SK-N-SH treated with all-trans-retinoic acid at 6 μM for 48 hours (cell line): ENCODE measurements at regions not wholly inside any gene's neighbourhood (a gene's known extent, or its start where the extent isn't known, plus 50 kb on each side); places are given as distances from the start of the nearest gene placed in this dataset.

Source experiments
- ARNTL ChIP-seq: fragments of 450-650 bp; formaldehyde crosslinking; IDR thresholded peaks from 2 replicates; pipeline ENCODE4 v1.5.0; 2020; ENCODE audit warnings: low read depth, mild to moderate bottlenecking, moderate library complexity, borderline replicate concordance
- CSDC2 ChIP-seq: fragments of 250-450 bp; sonication (Bioruptor Pico); IDR thresholded peaks from 2 replicates; pipeline ENCODE4 v1.5.0; 2020; ENCODE audit warnings: mild to moderate bottlenecking, moderate library complexity
- CSRNP3 ChIP-seq: fragments of 250-450 bp; sonication (Bioruptor Pico); IDR thresholded peaks from 2 replicates; pipeline ENCODE4 v1.5.1; 2021; ENCODE audit warnings: mild to moderate bottlenecking, moderate library complexity
- ESRRG ChIP-seq: fragments of 250-450 bp; sonication (Bioruptor Pico); IDR thresholded peaks from 2 replicates; pipeline ENCODE4 v1.6.1; 2021; ENCODE audit warnings: mild to moderate bottlenecking
- OSR1 ChIP-seq: fragments of 250-450 bp; sonication (Bioruptor Pico); IDR thresholded peaks from 2 replicates; pipeline ENCODE4 v1.8.0; 2022; ENCODE audit warnings: moderate library complexity, mild to moderate bottlenecking, inconsistent platforms
- PPARA ChIP-seq: fragments of 250-450 bp; sonication (Bioruptor Pico); IDR thresholded peaks from 2 replicates; pipeline ENCODE4 v1.5.0; 2020; ENCODE audit warnings: mild to moderate bottlenecking, borderline replicate concordance
- RARB ChIP-seq: fragments of 250-450 bp; sonication (Bioruptor Pico); IDR thresholded peaks from 2 replicates; pipeline ENCODE4 v1.8.0; 2021; ENCODE audit warnings: mild to moderate bottlenecking, moderate library complexity
- ZC3H10 ChIP-seq: fragments of 250-450 bp; sonication (Bioruptor Pico); IDR thresholded peaks from 2 replicates; pipeline ENCODE4 v1.5.1; 2021; ENCODE audit warnings: mild to moderate bottlenecking, moderate library complexity
- ZFP3 ChIP-seq: fragments of 250-450 bp; sonication (Bioruptor Pico); IDR thresholded peaks from 2 replicates; pipeline ENCODE4 v1.5.0; 2020; ENCODE audit warnings: mild to moderate bottlenecking, moderate library complexity
- ZNF565 ChIP-seq: fragments of 450-650 bp; formaldehyde crosslinking; conservative IDR thresholded peaks from 2 replicates; pipeline ENCODE4 v1.5.0; 2020; ENCODE audit warnings: low read depth, mild to moderate bottlenecking, moderate library complexity
- ZNF70 ChIP-seq: fragments of 450-650 bp; formaldehyde crosslinking; IDR thresholded peaks from 2 replicates; pipeline ENCODE4 v1.5.0; 2020; ENCODE audit warnings: mild to moderate bottlenecking, moderate library complexity
- ZNF8 ChIP-seq: fragments of 450-650 bp; formaldehyde crosslinking; IDR thresholded peaks from 2 replicates; pipeline ENCODE4 v1.5.0; 2020; ENCODE audit warnings: mild to moderate bottlenecking, moderate library complexity
- TF ChIP-seq, protein P1 (sequence below): fragments of 250-450 bp; sonication (Bioruptor Pico); IDR thresholded peaks from 2 replicates; pipeline ENCODE4 v1.5.1; 2020; ENCODE audit warnings: low read depth, mild to moderate bottlenecking, moderate library complexity
- TF ChIP-seq, protein P2 (sequence below): fragments of 250-450 bp; sonication (Bioruptor Pico); IDR thresholded peaks from 2 replicates; pipeline ENCODE4 v1.8.0; 2020; ENCODE audit warnings: mild to moderate bottlenecking, moderate library complexity, borderline replicate concordance

GRCh38 chr16:87201790-87202189 lies 115.4 kb downstream of the C16orf95 start:
- TF ChIP-seq OSR1 (CRISPR knock-in tag) (no peak), ZNF565 (no peak), CSRNP3 (CRISPR knock-in tag) (no peak), ESRRG (CRISPR knock-in tag) (no peak), ZNF8 (CRISPR knock-in tag) (no peak), ZFP3 (CRISPR knock-in tag) (no peak), ZNF70 (no peak), ARNTL (no peak), RARB (no peak), CSDC2 (CRISPR knock-in tag) (no peak), PPARA (CRISPR knock-in tag) (no peak), ZC3H10 (CRISPR knock-in tag) (no peak)
- TF ChIP-seq, protein P1, sequence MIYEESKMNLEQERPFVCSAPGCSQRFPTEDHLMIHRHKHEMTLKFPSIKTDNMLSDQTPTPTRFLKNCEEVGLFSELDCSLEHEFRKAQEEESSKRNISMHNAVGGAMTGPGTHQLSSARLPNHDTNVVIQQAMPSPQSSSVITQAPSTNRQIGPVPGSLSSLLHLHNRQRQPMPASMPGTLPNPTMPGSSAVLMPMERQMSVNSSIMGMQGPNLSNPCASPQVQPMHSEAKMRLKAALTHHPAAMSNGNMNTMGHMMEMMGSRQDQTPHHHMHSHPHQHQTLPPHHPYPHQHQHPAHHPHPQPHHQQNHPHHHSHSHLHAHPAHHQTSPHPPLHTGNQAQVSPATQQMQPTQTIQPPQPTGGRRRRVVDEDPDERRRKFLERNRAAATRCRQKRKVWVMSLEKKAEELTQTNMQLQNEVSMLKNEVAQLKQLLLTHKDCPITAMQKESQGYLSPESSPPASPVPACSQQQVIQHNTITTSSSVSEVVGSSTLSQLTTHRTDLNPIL (CRISPR knock-in tag): no peak
- TF ChIP-seq, protein P2, sequence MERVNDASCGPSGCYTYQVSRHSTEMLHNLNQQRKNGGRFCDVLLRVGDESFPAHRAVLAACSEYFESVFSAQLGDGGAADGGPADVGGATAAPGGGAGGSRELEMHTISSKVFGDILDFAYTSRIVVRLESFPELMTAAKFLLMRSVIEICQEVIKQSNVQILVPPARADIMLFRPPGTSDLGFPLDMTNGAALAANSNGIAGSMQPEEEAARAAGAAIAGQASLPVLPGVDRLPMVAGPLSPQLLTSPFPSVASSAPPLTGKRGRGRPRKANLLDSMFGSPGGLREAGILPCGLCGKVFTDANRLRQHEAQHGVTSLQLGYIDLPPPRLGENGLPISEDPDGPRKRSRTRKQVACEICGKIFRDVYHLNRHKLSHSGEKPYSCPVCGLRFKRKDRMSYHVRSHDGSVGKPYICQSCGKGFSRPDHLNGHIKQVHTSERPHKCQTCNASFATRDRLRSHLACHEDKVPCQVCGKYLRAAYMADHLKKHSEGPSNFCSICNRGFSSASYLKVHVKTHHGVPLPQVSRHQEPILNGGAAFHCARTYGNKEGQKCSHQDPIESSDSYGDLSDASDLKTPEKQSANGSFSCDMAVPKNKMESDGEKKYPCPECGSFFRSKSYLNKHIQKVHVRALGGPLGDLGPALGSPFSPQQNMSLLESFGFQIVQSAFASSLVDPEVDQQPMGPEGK: no peak
